CD8-positive, alpha-beta memory T cell (primary cell): ENCODE measurements at regions not wholly inside any gene's neighbourhood (a gene's known extent, or its start where the extent isn't known, plus 50 kb on each side); places are given as distances from the start of the nearest gene placed in this dataset.
A peak's percentile ranks its signal among the peaks of the same experiment; 100 is the strongest.
"Not testable (repeated sequence)": the region's sequence is repeated elsewhere in the genome, so short reads cannot be mapped to it uniquely, and the experiment has no call there.

Experiments used
- CTCF ChIA-PET: fragments of 350-600 bp; sonication (Branson Sonifier 250); formaldehyde crosslinking; loops from one replicate; lab custom pipeline; 2021; ENCODE audit warnings: antibody characterized with exemption; lab: Charles Lee
- POLR2A ChIA-PET: fragments of 350-600 bp; sonication (Branson Sonifier 250); formaldehyde crosslinking; loops from one replicate; lab custom pipeline; 2021; ENCODE audit warnings: antibody characterized with exemption; lab: Charles Lee
- DNase-seq, 5 donors: peaks; one replicate each; pipeline versions ENCODE4 v3.0.0 to v3.0.0-alpha.2; 2020 to 2022; ENCODE audit warnings: mixed read lengths in 1 of 5
- H3K27ac ChIP-seq: one replicate; pipeline ENCODE4 v1.7.0; 2013; ENCODE audit warnings: low read depth, mild to moderate bottlenecking, low read length, moderate library complexity
- H3K27me3 ChIP-seq: 2 replicates; pipeline ENCODE4 v1.7.0; 2013; ENCODE audit warnings: low read length, mild to moderate bottlenecking; ENCODE audit not compliant: insufficient read depth, poor library complexity, severe bottlenecking
- H3K36me3 ChIP-seq: 2 replicates; pipeline ENCODE4 v1.7.0; 2013; ENCODE audit warnings: mild to moderate bottlenecking, low read length, moderate library complexity; ENCODE audit not compliant: insufficient read depth
- H3K4me1 ChIP-seq: 2 replicates; pipeline ENCODE4 v1.7.0; 2013; ENCODE audit warnings: mild to moderate bottlenecking, low read length, moderate library complexity; ENCODE audit not compliant: insufficient read depth
- H3K4me3 ChIP-seq: 2 replicates; pipeline ENCODE4 v1.7.0; 2013; ENCODE audit warnings: mild to moderate bottlenecking, low read length
- H3K9me3 ChIP-seq: 2 replicates; pipeline ENCODE4 v1.7.0; 2013; ENCODE audit warnings: mild to moderate bottlenecking, low read length
- H3K27ac Mint-ChIP-seq, 8 donors: one replicate each; pipeline ENCODE4 v1.8.0; 2020 to 2021; ENCODE audit warnings: mixed read lengths in 8 of 8, mild to moderate bottlenecking in 6 of 8, inconsistent platforms in 3 of 8, moderate library complexity in 3 of 8
- H3K27me3 Mint-ChIP-seq, 2 donors: one replicate each; pipeline ENCODE4 v1.8.0; 2020 to 2021; ENCODE audit warnings: mixed read lengths in 2 of 2, mild to moderate bottlenecking in 1 of 2, moderate library complexity in 1 of 2
- H3K36me3 Mint-ChIP-seq, 3 donors: one replicate each; pipeline ENCODE4 v1.8.0; 2020 to 2021; ENCODE audit warnings: mixed read lengths in 3 of 3, inconsistent platforms in 1 of 3, mild to moderate bottlenecking in 1 of 3
- H3K4me1 Mint-ChIP-seq, 3 donors: one replicate each; pipeline ENCODE4 v1.8.0; 2020 to 2021; ENCODE audit warnings: mixed read lengths in 3 of 3, inconsistent platforms in 1 of 3, mild to moderate bottlenecking in 1 of 3
- H3K4me3 Mint-ChIP-seq, 7 donors: one replicate each; pipeline ENCODE4 v1.8.0; 2020 to 2021; ENCODE audit warnings: mixed read lengths in 7 of 7, mild to moderate bottlenecking in 6 of 7, moderate library complexity in 4 of 7, inconsistent platforms in 2 of 7
- H3K9me3 Mint-ChIP-seq, 5 donors: one replicate each; pipeline ENCODE4 v1.8.0; 2020 to 2022; ENCODE audit warnings: mixed read lengths in 5 of 5, mild to moderate bottlenecking in 3 of 5, moderate library complexity in 2 of 5, inconsistent platforms in 1 of 5

- Mint-ChIP-seq H3K4me3 (no peak overlapping the region), H3K9me3 (peaks cover 0 to 7% (median 0%) of the 10 kb centered on the region in 5 donors), H3K36me3 (peaks cover 0 to 8% (median 0%) of the 10 kb centered on the region in 3 donors), H3K4me1 (peaks cover 12 to 15% (median 14%) of the 10 kb centered on the region in 3 donors), H3K27ac (no peak overlapping the region), H3K27me3 (peaks cover 5 to 16% of the 10 kb centered on the region in 2 donors)
- no peaks in the 10 kb centered on the region for H3K36me3 ChIP-seq
- H3K27me3 ChIP-seq: no peaks in the 10 kb centered on the region
- no peak overlapping the region for H3K4me3 ChIP-seq
- CTCF ChIA-PET: interaction anchor here (0.9 to 5.6 kb wide), 2 partner anchors 18 to 117 kb away, joined by 3 to 59 read pairs; no protein-coding TSS in a partner anchor
- peaks cover 14% of the 10 kb centered on the region for H3K4me1 ChIP-seq
- H3K9me3 ChIP-seq: no peaks in the 10 kb centered on the region
- DNase-seq: no peak
- POLR2A ChIA-PET: no interaction called here
- no peak overlapping the region for H3K27ac ChIP-seq
Measured at GRCh38 chr15:89021224-89021623, 67.0 kb upstream of the ABHD2 start.

- not testable (repeated sequence) for DNase-seq, H3K4me3 ChIP-seq, H3K36me3 Mint-ChIP-seq, H3K4me3 Mint-ChIP-seq, H3K27me3 ChIP-seq, H3K9me3 ChIP-seq, H3K27ac ChIP-seq, H3K36me3 ChIP-seq, H3K9me3 Mint-ChIP-seq
- peaks cover 14% of the 10 kb centered on the region for H3K4me1 ChIP-seq
- Mint-ChIP-seq H3K4me1 (peaks cover 9 to 12% (median 10%) of the 10 kb centered on the region in 3 donors), H3K27ac (peak overlapping the region in 1 of 8 donors; percentile 38), H3K27me3 (peaks cover 6 to 16% of the 10 kb centered on the region in 2 donors)
- ChIA-PET CTCF (interaction anchor here (5.6 kb wide), 1 partner anchor 118 kb away, joined by 59 read pairs; no protein-coding TSS in a partner anchor), POLR2A (interaction anchor here (0.6 kb wide), 1 partner anchor 261 kb away, joined by 5 read pairs; no protein-coding TSS in a partner anchor)
Measured at GRCh38 chr15:89021886-89022285, 66.4 kb upstream of the ABHD2 start.

GRCh38 chr15:89023311-89023961 lies 64.8 kb upstream of the ABHD2 start:
- H3K9me3 ChIP-seq: no peaks in the 10 kb centered on the region
- H3K27ac Mint-ChIP-seq: no peak overlapping the region
- DNase-seq: no peak
- H3K27me3 Mint-ChIP-seq: peaks cover 7 to 20% of the 10 kb centered on the region in 2 donors
- no peaks in the 10 kb centered on the region for H3K4me1 Mint-ChIP-seq
- H3K27ac ChIP-seq: no peak overlapping the region
- H3K4me3 Mint-ChIP-seq: no peak overlapping the region
- peaks cover 0 to 7% (median 0%) of the 10 kb centered on the region in 5 donors for H3K9me3 Mint-ChIP-seq
- no peaks in the 10 kb centered on the region for H3K27me3 ChIP-seq
- H3K4me3 ChIP-seq: no peak overlapping the region
- no peaks in the 10 kb centered on the region for H3K36me3 ChIP-seq
- peaks cover 0 to 9% (median 0%) of the 10 kb centered on the region in 3 donors for H3K36me3 Mint-ChIP-seq
- no peaks in the 10 kb centered on the region for H3K4me1 ChIP-seq
- CTCF ChIA-PET: no interaction called here
- POLR2A ChIA-PET: no interaction called here

- no peak overlapping the region for H3K27ac ChIP-seq
- no peaks in the 10 kb centered on the region for H3K27me3 ChIP-seq
- POLR2A ChIA-PET: no interaction called here
- no peak overlapping the region for H3K27ac Mint-ChIP-seq
- H3K4me3 Mint-ChIP-seq: no peak overlapping the region
- no peak for DNase-seq
- peaks cover 0 to 9% (median 0%) of the 10 kb centered on the region in 3 donors for H3K36me3 Mint-ChIP-seq
- peaks cover 0 to 7% (median 0%) of the 10 kb centered on the region in 5 donors for H3K9me3 Mint-ChIP-seq
- H3K4me1 Mint-ChIP-seq: no peaks in the 10 kb centered on the region
- no peak overlapping the region for H3K4me3 ChIP-seq
- H3K4me1 ChIP-seq: no peaks in the 10 kb centered on the region
- H3K9me3 ChIP-seq: no peaks in the 10 kb centered on the region
- H3K36me3 ChIP-seq: no peaks in the 10 kb centered on the region
- peaks cover 7 to 15% of the 10 kb centered on the region in 2 donors for H3K27me3 Mint-ChIP-seq
- CTCF ChIA-PET: interaction anchor here (1.5 kb wide), 1 partner anchor 120 kb away, joined by 4 read pairs; no protein-coding TSS in a partner anchor
Measured at GRCh38 chr15:89024418-89024817, 63.8 kb upstream of the ABHD2 start.

- Histone ChIP-seq H3K4me1 (no peaks in the 10 kb centered on the region), H3K9me3 (no peaks in the 10 kb centered on the region), H3K4me3 (no peak overlapping the region), H3K36me3 (no peaks in the 10 kb centered on the region), H3K27me3 (no peaks in the 10 kb centered on the region), H3K27ac (no peak overlapping the region)
- peaks cover 0 to 9% (median 0%) of the 10 kb centered on the region in 3 donors for H3K36me3 Mint-ChIP-seq
- ChIA-PET POLR2A (no interaction called here), CTCF (interaction anchor here (0.8 kb wide), 1 partner anchor 122 kb away, joined by 4 read pairs; no protein-coding TSS in a partner anchor)
- H3K27ac Mint-ChIP-seq: no peak overlapping the region
- H3K4me3 Mint-ChIP-seq: no peak overlapping the region
- H3K27me3 Mint-ChIP-seq: peaks cover 9 to 19% of the 10 kb centered on the region in 2 donors
- H3K9me3 Mint-ChIP-seq: peaks cover 0 to 7% (median 0%) of the 10 kb centered on the region in 5 donors
- no peaks in the 10 kb centered on the region for H3K4me1 Mint-ChIP-seq
- DNase-seq: no peak
Measured at GRCh38 chr15:89026167-89026566, 62.1 kb upstream of the ABHD2 start.

GRCh38 chr15:89028036-89028435 lies 60.2 kb upstream of the ABHD2 start:
- no peak overlapping the region for H3K27ac ChIP-seq
- DNase-seq: no peak
- H3K4me1 Mint-ChIP-seq: no peaks in the 10 kb centered on the region
- no peaks in the 10 kb centered on the region for H3K27me3 ChIP-seq
- H3K27me3 Mint-ChIP-seq: peaks cover 5 to 15% of the 10 kb centered on the region in 2 donors
- no peaks in the 10 kb centered on the region for H3K36me3 ChIP-seq
- H3K4me3 Mint-ChIP-seq: no peak overlapping the region
- H3K4me3 ChIP-seq: no peak overlapping the region
- no peaks in the 10 kb centered on the region for H3K9me3 ChIP-seq
- CTCF ChIA-PET: interaction anchor here (2.0 kb wide), 1 partner anchor 123 kb away, joined by 6 read pairs; no protein-coding TSS in a partner anchor
- H3K27ac Mint-ChIP-seq: no peak overlapping the region
- H3K9me3 Mint-ChIP-seq: peaks cover 0 to 7% (median 0%) of the 10 kb centered on the region in 5 donors
- H3K36me3 Mint-ChIP-seq: peaks cover 0 to 9% (median 0%) of the 10 kb centered on the region in 3 donors
- POLR2A ChIA-PET: no interaction called here
- H3K4me1 ChIP-seq: no peaks in the 10 kb centered on the region

- CTCF ChIA-PET: interaction anchor here (0.6 kb wide), 1 partner anchor 38 kb away, joined by 3 read pairs; no protein-coding TSS in a partner anchor
Measured at GRCh38 chr15:89030311-89030710, 57.9 kb upstream of the ABHD2 start.

GRCh38 chr15:89031637-89032285 lies 56.5 kb upstream of the ABHD2 start:
- H3K9me3 ChIP-seq, CTCF ChIA-PET, H3K36me3 Mint-ChIP-seq, H3K4me1 ChIP-seq, H3K27ac ChIP-seq, H3K27me3 ChIP-seq, H3K36me3 ChIP-seq, H3K4me1 Mint-ChIP-seq, POLR2A ChIA-PET, H3K4me3 ChIP-seq, H3K27ac Mint-ChIP-seq, H3K9me3 Mint-ChIP-seq, DNase-seq, H3K4me3 Mint-ChIP-seq: not testable (repeated sequence)
- peaks cover 5 to 36% of the 10 kb centered on the region in 2 donors for H3K27me3 Mint-ChIP-seq

More at GRCh38 chr15:89030311-89030710, 57.9 kb upstream of the ABHD2 start:
- DNase-seq: no peak
- POLR2A ChIA-PET: no interaction called here
- Mint-ChIP-seq H3K36me3 (peaks cover 0 to 5% (median 0%) of the 10 kb centered on the region in 3 donors), H3K4me3 (no peak overlapping the region), H3K27me3 (peaks cover 5 to 26% of the 10 kb centered on the region in 2 donors), H3K4me1 (no peaks in the 10 kb centered on the region), H3K9me3 (peaks cover 0 to 3% (median 0%) of the 10 kb centered on the region in 5 donors), H3K27ac (no peak overlapping the region)
- Histone ChIP-seq H3K27ac (no peak overlapping the region), H3K4me1 (no peaks in the 10 kb centered on the region), H3K27me3 (no peaks in the 10 kb centered on the region), H3K9me3 (no peaks in the 10 kb centered on the region), H3K36me3 (no peaks in the 10 kb centered on the region), H3K4me3 (no peak overlapping the region)
